ENCODE measurements at regions not wholly inside any gene's neighbourhood (a gene's known extent, or its start where the extent isn't known, plus 50 kb on each side); places are given as distances from the start of the nearest gene placed in this dataset.

- H3K4me1 Mint-ChIP-seq (ENCODE audit: low read depth) = peaks cover 8% of the 10 kb centered on the region
- POLR2A ChIA-PET = no interaction called here
- no peak overlapping the region for H3K4me3 Mint-ChIP-seq
- no peaks in the 10 kb centered on the region for H3K36me3 Mint-ChIP-seq (ENCODE audit: low read depth)
- peaks cover 1% of the 10 kb centered on the region for H3K9me3 Mint-ChIP-seq
- ATAC-seq (no peak), DNase-seq (no peak)
- TF ChIP-seq CTCF (IDR thresholded peaks at IDR 0.05) = no peak
- H3K27me3 Mint-ChIP-seq = no peaks in the 10 kb centered on the region
- intact Hi-C loops (cut with micrococcal nuclease) = no loop called here
- no peak overlapping the region for H3K27ac Mint-ChIP-seq
- CTCF ChIA-PET = interaction anchor here (0.9 kb wide), 1 partner anchor 18 kb away, joined by 4 read pairs; no protein-coding TSS in a partner anchor
Observed at GRCh38 chr1:116308276-116308675, 64.8 kb upstream of the ATP1A1 start.

- no peak for TF ChIP-seq CTCF (IDR thresholded peaks at IDR 0.05)
- no peak for ATAC-seq
- Mint-ChIP-seq H3K4me1 (ENCODE audit: low read depth) (peaks cover 8% of the 10 kb centered on the region), H3K36me3 (ENCODE audit: low read depth) (no peaks in the 10 kb centered on the region), H3K4me3 (no peak overlapping the region), H3K27me3 (no peaks in the 10 kb centered on the region), H3K27ac (no peak overlapping the region), H3K9me3 (no peaks in the 10 kb centered on the region)
- CTCF ChIA-PET = interaction anchor here (0.8 kb wide), 1 partner anchor 9 kb away, joined by 3 read pairs; no protein-coding TSS in a partner anchor
- POLR2A ChIA-PET = no interaction called here
- intact Hi-C loops (cut with micrococcal nuclease) = no loop called here
- no peak for DNase-seq
Observed at GRCh38 chr1:116309090-116309870, 63.8 kb upstream of the ATP1A1 start.

- Mint-ChIP-seq H3K4me3 (no peak overlapping the region), H3K9me3 (no peaks in the 10 kb centered on the region), H3K36me3 (ENCODE audit: low read depth) (no peaks in the 10 kb centered on the region), H3K4me1 (ENCODE audit: low read depth) (peaks cover 8% of the 10 kb centered on the region), H3K27ac (no peak overlapping the region), H3K27me3 (no peaks in the 10 kb centered on the region)
- intact Hi-C loops (cut with micrococcal nuclease) = no loop called here
- no peak for DNase-seq
- ChIA-PET POLR2A (no interaction called here), CTCF (no interaction called here)
- no peak for ATAC-seq
- TF ChIP-seq CTCF (IDR thresholded peaks at IDR 0.05) = no peak
Observed at GRCh38 chr1:116310180-116310579, 62.9 kb upstream of the ATP1A1 start.

- TF ChIP-seq CTCF (IDR thresholded peaks at IDR 0.05) = no peak
- peaks cover 8% of the 10 kb centered on the region for H3K4me1 Mint-ChIP-seq (ENCODE audit: low read depth)
- H3K36me3 Mint-ChIP-seq (ENCODE audit: low read depth) = no peaks in the 10 kb centered on the region
- no peaks in the 10 kb centered on the region for H3K27me3 Mint-ChIP-seq
- ATAC-seq (no peak), DNase-seq (no peak)
- CTCF ChIA-PET = interaction anchor here (0.7 to 2.2 kb wide), 2 partner anchors 9 to 10 kb away, joined by 3 to 5 read pairs; no protein-coding TSS in a partner anchor
- POLR2A ChIA-PET = no interaction called here
- H3K27ac Mint-ChIP-seq = no peak overlapping the region
- H3K9me3 Mint-ChIP-seq = no peaks in the 10 kb centered on the region
- intact Hi-C loops (cut with micrococcal nuclease) = no loop called here
- no peak overlapping the region for H3K4me3 Mint-ChIP-seq
Observed at GRCh38 chr1:116311193-116311592, 61.9 kb upstream of the ATP1A1 start.
